ENCODE measurements at regions not wholly inside any gene's neighbourhood (a gene's known extent, or its start where the extent isn't known, plus 50 kb on each side); places are given as distances from the start of the nearest gene placed in this dataset.

GRCh38 chr10:6770846-6771245 lies 190.8 kb upstream of the PRKCQ start:
- intact Hi-C loops (cut with DNase I) = no loop called here
- H3K27me3 ChIP-seq = no peaks in the 10 kb centered on the region
- H3K36me3 ChIP-seq = no peaks in the 10 kb centered on the region
- DNase-seq (ENCODE audit: extremely low spot score in 2 of 2) = no peak
- TF ChIP-seq CTCF (IDR thresholded peaks at IDR 0.05) (no peak), POLR2AphosphoS5 (IDR thresholded peaks at IDR 0.05; ENCODE audit: insufficient read depth in 1 of 2, low read depth in 1 of 2) (no peak), POLR2A (IDR thresholded peaks at IDR 0.05) (no peak)
- H3K4me1 ChIP-seq = no peaks in the 10 kb centered on the region
- no peak overlapping the region for H3K27ac ChIP-seq
- H3K4me3 ChIP-seq = no peak overlapping the region
- no peaks in the 10 kb centered on the region for H3K9me3 ChIP-seq

- H3K27me3 ChIP-seq = no peaks in the 10 kb centered on the region
- H3K4me3 ChIP-seq = no peak overlapping the region
- intact Hi-C loops (cut with DNase I) = no loop called here
- no peaks in the 10 kb centered on the region for H3K9me3 ChIP-seq
- no peaks in the 10 kb centered on the region for H3K36me3 ChIP-seq
- no peak overlapping the region for H3K27ac ChIP-seq
- no peak for TF ChIP-seq POLR2AphosphoS5 (IDR thresholded peaks at IDR 0.05; ENCODE audit: insufficient read depth in 1 of 2, low read depth in 1 of 2)
- TF ChIP-seq CTCF (IDR thresholded peaks at IDR 0.05) = no peak
- TF ChIP-seq POLR2A (IDR thresholded peaks at IDR 0.05) = no peak
- H3K4me1 ChIP-seq = no peaks in the 10 kb centered on the region
- DNase-seq (ENCODE audit: extremely low spot score in 2 of 2) = no peak
Observed at GRCh38 chr10:6769704-6770417, 189.8 kb upstream of the PRKCQ start.

- H3K36me3 ChIP-seq = no peaks in the 10 kb centered on the region
- no peaks in the 10 kb centered on the region for H3K4me1 ChIP-seq
- H3K27ac ChIP-seq = peak overlapping the region; percentile 1
- no peaks in the 10 kb centered on the region for H3K9me3 ChIP-seq
- no peak for TF ChIP-seq POLR2A (IDR thresholded peaks at IDR 0.05)
- TF ChIP-seq POLR2AphosphoS5 (IDR thresholded peaks at IDR 0.05; ENCODE audit: insufficient read depth in 1 of 2, low read depth in 1 of 2) = peak; percentile 36 to 65
- H3K27me3 ChIP-seq = no peaks in the 10 kb centered on the region
- no peak overlapping the region for H3K4me3 ChIP-seq
- DNase-seq (ENCODE audit: extremely low spot score in 2 of 2) = no peak
- intact Hi-C loops (cut with DNase I) = no loop called here
Observed at GRCh38 chr10:6766131-6766801, 186.2 kb upstream of the PRKCQ start.

GRCh38 chr10:6763423-6763822 lies 183.3 kb upstream of the PRKCQ start:
- intact Hi-C loops (cut with DNase I) = no loop called here
- no peak for DNase-seq (ENCODE audit: extremely low spot score in 2 of 2)
- no peaks in the 10 kb centered on the region for H3K9me3 ChIP-seq
- H3K4me1 ChIP-seq = no peaks in the 10 kb centered on the region
- no peaks in the 10 kb centered on the region for H3K27me3 ChIP-seq
- H3K36me3 ChIP-seq = no peaks in the 10 kb centered on the region
- H3K27ac ChIP-seq = no peak overlapping the region
- H3K4me3 ChIP-seq = no peak overlapping the region
- TF ChIP-seq POLR2AphosphoS5 (IDR thresholded peaks at IDR 0.05; ENCODE audit: insufficient read depth in 1 of 2, low read depth in 1 of 2) = no peak
- TF ChIP-seq POLR2A (IDR thresholded peaks at IDR 0.05) = no peak
- TF ChIP-seq CTCF (IDR thresholded peaks at IDR 0.05) = no peak

- no peaks in the 10 kb centered on the region for H3K4me1 ChIP-seq
- intact Hi-C loops (cut with DNase I) = no loop called here
- H3K36me3 ChIP-seq = no peaks in the 10 kb centered on the region
- DNase-seq (ENCODE audit: extremely low spot score in 2 of 2) = no peak
- no peaks in the 10 kb centered on the region for H3K9me3 ChIP-seq
- no peaks in the 10 kb centered on the region for H3K27me3 ChIP-seq
- TF ChIP-seq POLR2AphosphoS5 (IDR thresholded peaks at IDR 0.05; ENCODE audit: insufficient read depth in 1 of 2, low read depth in 1 of 2) = no peak
- TF ChIP-seq CTCF (IDR thresholded peaks at IDR 0.05) = no peak
- TF ChIP-seq POLR2A (IDR thresholded peaks at IDR 0.05) = no peak
- H3K4me3 ChIP-seq = no peak overlapping the region
- no peak overlapping the region for H3K27ac ChIP-seq
Observed at GRCh38 chr10:6763001-6763400, 182.9 kb upstream of the PRKCQ start.

Measured in vagina (tissue), 2 donors.